A549 (cell line): ENCODE measurements at regions not wholly inside any gene's neighbourhood (a gene's known extent, or its start where the extent isn't known, plus 50 kb on each side); places are given as distances from the start of the nearest gene placed in this dataset.
"Not testable (repeated sequence)": the region's sequence is repeated elsewhere in the genome, so short reads cannot be mapped to it uniquely, and the experiment has no call there.

ENCODE experiments used
- ATAC-seq, 2 experiments: fragments of 200-7000 bp in 1 of 2; fragments of >200 bp in 1 of 2; cut with Nextera tagmentation in 1 of 2; cut with Tn5 transposase in 1 of 2; 3 replicates each; pipeline versions ENCODE4 v1.8.0 to v1.9.1; 2018 to 2020; ENCODE audit warnings: mild to moderate bottlenecking in 1 of 2, moderate library complexity in 1 of 2
- CTCF ChIA-PET: fragments of 300-600 bp; sonication (Branson Sonifier 250); formaldehyde crosslinking; extraction: SDS; loops from one replicate; lab custom pipeline; 2021; ENCODE audit warnings: antibody characterized with exemption, inconsistent platforms; lab: Yijun Ruan, JAX
- POLR2A ChIA-PET: fragments of 350-600 bp; formaldehyde crosslinking; extraction: SDS; loops from one replicate; lab custom pipeline; 2021; ENCODE audit warnings: antibody characterized with exemption, inconsistent platforms; lab: Yijun Ruan, JAX
- DNase-seq, 2 experiments: peaks; one replicate each; pipeline versions ENCODE4 v3.0.0 to v3.0.0-alpha.2; 2011 to 2016; ENCODE audit warnings: low read depth in 1 of 2, low spot score in 1 of 2
- FAIRE-seq: peaks from 2 replicates; lab custom pipeline; 2011; peaks lifted over from hg19 to GRCh38; lab: Jason Lieb, UNC
- H3K27ac ChIP-seq, 2 experiments: fragments of >200 bp; sonication (Bioruptor Twin); formaldehyde crosslinking; 3 replicates each; pipeline ENCODE4 v1.5.1; 2016 to 2017
- H3K4me1 ChIP-seq: fragments of >200 bp; sonication (Bioruptor Twin); formaldehyde crosslinking; 3 replicates; pipeline ENCODE4 v1.6.1; 2016
- H3K4me2 ChIP-seq: fragments of >200 bp; sonication (Bioruptor Twin); formaldehyde crosslinking; 3 replicates; pipeline ENCODE4 v1.6.1; 2016
- H3K4me3 ChIP-seq: fragments of >200 bp; sonication (Bioruptor Twin); formaldehyde crosslinking; 3 replicates; pipeline ENCODE4 v1.5.1; 2016
- H3K9me3 ChIP-seq: fragments of >200 bp; sonication (Bioruptor Twin); formaldehyde crosslinking; 3 replicates; pipeline ENCODE4 v1.6.1; 2016
- CEBPB ChIP-seq, 2 experiments: fragments of >200 bp in 1 of 2; sonication (Bioruptor Twin) in 1 of 2; formaldehyde crosslinking in 1 of 2; IDR thresholded peaks; 2 replicates each; pipeline ENCODE4 v1.6.1; 2012 to 2016
- EHF ChIP-seq: fragments of 250-450 bp; sonication (Bioruptor Pico); IDR thresholded peaks from 2 replicates; pipeline ENCODE4 v1.5.0; 2020; ENCODE audit warnings: mild to moderate bottlenecking
- EP300 ChIP-seq, 2 experiments: fragments of >200 bp; sonication (Bioruptor Twin); formaldehyde crosslinking; IDR thresholded peaks; 2 replicates in 1 of 2; 3 replicates in 1 of 2; pipeline ENCODE4 v1.6.1; 2016 to 2017
- HEYL ChIP-seq: fragments of 250-450 bp; sonication (Bioruptor Pico); IDR thresholded peaks from 2 replicates; pipeline ENCODE4 v1.8.0; 2021; ENCODE audit warnings: mild to moderate bottlenecking, moderate library complexity
- HOXB13 ChIP-seq: fragments of 250-450 bp; sonication (Bioruptor Pico); IDR thresholded peaks from 2 replicates; pipeline ENCODE4 v1.5.0; 2020; ENCODE audit warnings: low read depth, mild to moderate bottlenecking, moderate library complexity
- HOXB5 ChIP-seq: fragments of 250-450 bp; sonication (Bioruptor Pico); IDR thresholded peaks from 2 replicates; pipeline ENCODE4 v1.5.0; 2020; ENCODE audit warnings: mild to moderate bottlenecking, moderate library complexity
- MAFK ChIP-seq: fragments of 450-650 bp; IDR thresholded peaks from 2 replicates; pipeline ENCODE4 v1.6.1; 2014; ENCODE audit not compliant: partially characterized antibody
- NFE2L2 ChIP-seq: fragments of 150-350 bp; conservative IDR thresholded peaks from 2 replicates; pipeline ENCODE4 v1.6.1; 2014; ENCODE audit warnings: low read length
- NPAS2 ChIP-seq: fragments of 250-450 bp; sonication (Bioruptor Pico); IDR thresholded peaks from 2 replicates; pipeline ENCODE4 v1.8.0; 2022; ENCODE audit warnings: mild to moderate bottlenecking, moderate library complexity, borderline replicate concordance
- RAD21 ChIP-seq, 2 experiments: fragments of >200 bp in 1 of 2; sonication (Bioruptor Twin) in 1 of 2; formaldehyde crosslinking in 1 of 2; IDR thresholded peaks in 1 of 2; conservative IDR thresholded peaks in 1 of 2; 2 replicates in 1 of 2; 3 replicates in 1 of 2; pipeline ENCODE4 v1.6.1; 2012 to 2018; ENCODE audit warnings: inconsistent platforms in 1 of 2
- RARB ChIP-seq: fragments of 250-450 bp; sonication (Bioruptor Pico); IDR thresholded peaks from 2 replicates; pipeline ENCODE4 v1.8.0; 2021; ENCODE audit warnings: mild to moderate bottlenecking, moderate library complexity
- RCOR1 ChIP-seq: fragments of 150-350 bp; IDR thresholded peaks from 2 replicates; pipeline ENCODE4 v1.6.1; 2014; ENCODE audit warnings: antibody characterized with exemption, low read length, low read depth
- RFX5 ChIP-seq: fragments of 450-650 bp; IDR thresholded peaks from 2 replicates; pipeline ENCODE4 v1.7.1; 2014; ENCODE audit warnings: antibody characterized with exemption, mild to moderate bottlenecking, moderate library complexity
- SMC3 ChIP-seq: fragments of >200 bp; sonication (Bioruptor Twin); formaldehyde crosslinking; IDR thresholded peaks from 3 replicates; pipeline ENCODE4 v1.6.1; 2018; ENCODE audit warnings: inconsistent platforms
- TP53 ChIP-seq: fragments of 250-450 bp; sonication (Bioruptor Pico); IDR thresholded peaks from 2 replicates; pipeline ENCODE4 v1.5.0; 2021; ENCODE audit warnings: mild to moderate bottlenecking, moderate library complexity
- ZC3H11A ChIP-seq: fragments of 450-650 bp; IDR thresholded peaks from 2 replicates; pipeline ENCODE4 v1.6.1; 2014; ENCODE audit warnings: antibody characterized with exemption, mild to moderate bottlenecking
- ZFP36 ChIP-seq: fragments of 450-650 bp; IDR thresholded peaks from 2 replicates; pipeline ENCODE4 v1.6.1; 2014; ENCODE audit warnings: borderline replicate concordance; ENCODE audit not compliant: partially characterized antibody
- ZSCAN20 ChIP-seq: fragments of 250-450 bp; sonication (Bioruptor Pico); IDR thresholded peaks from 2 replicates; pipeline ENCODE4 v1.8.0; 2022; ENCODE audit warnings: mild to moderate bottlenecking, moderate library complexity
- WGBS: methylation state at CpG from one replicate; pipeline ENCODE4 v1.1.6; 2017; ENCODE audit errors: missing lambda C conversion rate; 5-methylcytosine and 5-hydroxymethylcytosine counted together
- TF ChIP-seq, protein P1 (sequence below): fragments of 250-450 bp; sonication (Bioruptor Pico); IDR thresholded peaks from 2 replicates; pipeline ENCODE4 v1.5.0; 2020; ENCODE audit warnings: low read depth, mild to moderate bottlenecking, moderate library complexity
- TF ChIP-seq, protein P2 (sequence below): fragments of 250-450 bp; sonication (Bioruptor Pico); IDR thresholded peaks from 2 replicates; pipeline ENCODE4 v1.5.0; 2021; ENCODE audit warnings: mild to moderate bottlenecking, moderate library complexity, borderline replicate concordance
- TF ChIP-seq, protein P3 (sequence below): fragments of 150-350 bp; IDR thresholded peaks from 2 replicates; pipeline ENCODE4 v1.6.1; 2014; ENCODE audit warnings: low read depth, mild to moderate bottlenecking, low read length
- TF ChIP-seq, protein P4 (sequence below): IDR thresholded peaks from 2 replicates; pipeline ENCODE4 v1.6.1; 2012; ENCODE audit warnings: low read depth, borderline replicate concordance

DNA sequence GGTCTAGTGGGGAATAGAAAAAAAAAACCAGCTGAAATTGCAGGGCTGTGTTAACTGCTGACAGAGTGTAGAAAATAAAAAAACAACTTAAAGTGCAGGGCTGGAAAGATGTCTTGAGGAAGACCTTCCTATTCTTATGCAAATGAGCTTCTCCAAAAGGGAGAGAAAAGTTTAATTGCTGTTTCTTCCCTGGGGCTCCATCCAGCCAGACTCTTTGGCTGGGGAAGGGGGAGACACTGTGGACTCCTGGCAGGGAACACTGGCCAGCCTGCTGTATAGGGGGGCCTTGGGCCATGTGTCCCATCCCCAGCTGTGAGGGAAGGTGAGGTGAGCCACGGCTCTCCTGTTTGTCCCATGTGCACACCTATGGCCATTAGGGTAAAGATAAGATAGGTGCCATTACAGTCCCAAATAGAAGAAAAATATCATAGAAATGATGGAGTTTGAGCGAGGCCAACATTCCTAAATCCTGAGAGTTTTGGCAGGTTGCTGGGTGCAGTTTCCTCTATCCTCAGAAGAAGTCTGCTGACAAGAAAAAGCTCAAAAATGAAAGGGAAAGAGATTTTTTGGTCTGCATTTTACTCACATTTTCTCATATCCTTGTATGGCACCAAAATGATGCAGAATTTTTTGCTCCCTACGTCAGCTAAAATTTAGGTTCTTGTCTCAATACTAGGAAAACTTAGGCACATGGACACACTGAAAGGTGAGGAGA lies 901.7 kb downstream of the PLOD2 start:
- no peak for FAIRE-seq
- Histone ChIP-seq H3K4me2 (no peak overlapping the region), H3K4me3 (no peak overlapping the region), H3K4me1 (no peaks in the 10 kb centered on the region), H3K9me3 (no peaks in the 10 kb centered on the region), H3K27ac (no peak overlapping the region)
- ATAC-seq = no peak
- CTCF ChIA-PET = no interaction called here
- WGBS = 34% methylated on average over 3 of the region's 3 CpGs
- DNase-seq = no peak
- POLR2A ChIA-PET = no interaction called here
- TF ChIP-seq EP300 (IDR thresholded peaks at IDR 0.05) (no peak), ZSCAN20 (CRISPR knock-in tag) (no peak), MAFK (no peak), TP53 (no peak), EHF (CRISPR knock-in tag) (no peak), RCOR1 (no peak), HOXB13 (no peak), RFX5 (no peak), NPAS2 (CRISPR knock-in tag) (no peak), HEYL (CRISPR knock-in tag) (no peak), HOXB5 (CRISPR knock-in tag) (no peak)
- TF ChIP-seq, protein P1, sequence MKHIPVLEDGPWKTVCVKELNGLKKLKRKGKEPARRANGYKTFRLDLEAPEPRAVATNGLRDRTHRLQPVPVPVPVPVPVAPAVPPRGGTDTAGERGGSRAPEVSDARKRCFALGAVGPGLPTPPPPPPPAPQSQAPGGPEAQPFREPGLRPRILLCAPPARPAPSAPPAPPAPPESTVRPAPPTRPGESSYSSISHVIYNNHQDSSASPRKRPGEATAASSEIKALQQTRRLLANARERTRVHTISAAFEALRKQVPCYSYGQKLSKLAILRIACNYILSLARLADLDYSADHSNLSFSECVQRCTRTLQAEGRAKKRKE = no peak
- TF ChIP-seq, protein P2, sequence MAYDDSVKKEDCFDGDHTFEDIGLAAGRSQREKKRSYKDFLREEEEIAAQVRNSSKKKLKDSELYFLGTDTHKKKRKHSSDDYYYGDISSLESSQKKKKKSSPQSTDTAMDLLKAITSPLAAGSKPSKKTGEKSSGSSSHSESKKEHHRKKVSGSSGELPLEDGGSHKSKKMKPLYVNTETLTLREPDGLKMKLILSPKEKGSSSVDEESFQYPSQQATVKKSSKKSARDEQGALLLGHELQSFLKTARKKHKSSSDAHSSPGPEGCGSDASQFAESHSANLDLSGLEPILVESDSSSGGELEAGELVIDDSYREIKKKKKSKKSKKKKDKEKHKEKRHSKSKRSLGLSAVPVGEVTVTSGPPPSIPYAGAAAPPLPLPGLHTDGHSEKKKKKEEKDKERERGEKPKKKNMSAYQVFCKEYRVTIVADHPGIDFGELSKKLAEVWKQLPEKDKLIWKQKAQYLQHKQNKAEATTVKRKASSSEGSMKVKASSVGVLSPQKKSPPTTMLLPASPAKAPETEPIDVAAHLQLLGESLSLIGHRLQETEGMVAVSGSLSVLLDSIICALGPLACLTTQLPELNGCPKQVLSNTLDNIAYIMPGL (CRISPR knock-in tag) = no peak
- TF ChIP-seq, protein P3, sequence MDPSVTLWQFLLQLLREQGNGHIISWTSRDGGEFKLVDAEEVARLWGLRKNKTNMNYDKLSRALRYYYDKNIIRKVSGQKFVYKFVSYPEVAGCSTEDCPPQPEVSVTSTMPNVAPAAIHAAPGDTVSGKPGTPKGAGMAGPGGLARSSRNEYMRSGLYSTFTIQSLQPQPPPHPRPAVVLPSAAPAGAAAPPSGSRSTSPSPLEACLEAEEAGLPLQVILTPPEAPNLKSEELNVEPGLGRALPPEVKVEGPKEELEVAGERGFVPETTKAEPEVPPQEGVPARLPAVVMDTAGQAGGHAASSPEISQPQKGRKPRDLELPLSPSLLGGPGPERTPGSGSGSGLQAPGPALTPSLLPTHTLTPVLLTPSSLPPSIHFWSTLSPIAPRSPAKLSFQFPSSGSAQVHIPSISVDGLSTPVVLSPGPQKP = no peak
- TF ChIP-seq, protein P4, sequence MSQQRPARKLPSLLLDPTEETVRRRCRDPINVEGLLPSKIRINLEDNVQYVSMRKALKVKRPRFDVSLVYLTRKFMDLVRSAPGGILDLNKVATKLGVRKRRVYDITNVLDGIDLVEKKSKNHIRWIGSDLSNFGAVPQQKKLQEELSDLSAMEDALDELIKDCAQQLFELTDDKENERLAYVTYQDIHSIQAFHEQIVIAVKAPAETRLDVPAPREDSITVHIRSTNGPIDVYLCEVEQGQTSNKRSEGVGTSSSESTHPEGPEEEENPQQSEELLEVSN = no peak

DNA sequence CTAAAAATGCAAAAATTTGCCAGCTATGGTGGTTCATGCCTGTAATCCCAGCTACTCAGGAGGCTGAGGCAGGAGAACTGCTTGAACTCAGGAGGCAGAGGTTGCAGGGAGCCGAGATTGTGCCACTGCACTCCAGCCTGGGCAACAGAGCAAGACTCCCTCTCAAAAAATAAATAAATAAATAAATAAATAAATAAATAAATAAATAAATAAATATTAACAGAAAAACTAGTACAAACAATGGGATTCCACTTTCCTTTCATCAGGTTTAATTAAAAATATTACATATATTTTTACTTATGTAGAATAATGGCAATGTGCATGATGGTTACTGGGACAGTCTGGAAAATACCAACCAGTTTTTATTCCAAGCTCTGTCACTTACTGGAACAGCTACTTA lies 897.5 kb downstream of the PLOD2 start:
- ATAC-seq = not testable (repeated sequence)

DNA sequence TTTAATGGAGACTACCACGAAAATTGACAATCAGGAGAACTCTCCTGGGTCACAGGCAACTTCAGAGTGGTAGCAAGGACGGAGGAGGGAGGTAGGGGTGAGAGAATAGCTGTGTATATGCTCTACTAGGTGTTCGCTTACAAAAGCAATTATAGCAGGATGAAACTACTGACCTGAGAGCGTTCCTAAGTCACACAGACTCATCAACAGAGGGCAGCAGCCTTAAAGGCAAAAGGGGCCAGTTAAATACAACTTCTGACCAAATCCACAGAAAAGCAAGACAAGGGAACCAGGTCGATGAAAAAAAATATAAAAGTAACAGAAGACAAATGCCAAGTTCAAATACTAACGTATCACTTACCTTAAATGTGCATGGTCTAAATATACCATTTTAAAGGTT lies 894.6 kb downstream of the PLOD2 start:
- Histone ChIP-seq H3K27ac (no peak overlapping the region), H3K9me3 (no peaks in the 10 kb centered on the region), H3K4me2 (no peak overlapping the region), H3K4me3 (no peak overlapping the region), H3K4me1 (no peaks in the 10 kb centered on the region)
- ChIA-PET POLR2A (no interaction called here), CTCF (no interaction called here)
- 14% methylated on average over 6 of the region's 6 CpGs for whole genome bisulfite sequencing
- no peak for ATAC-seq
- DNase-seq = no peak
- no peak for FAIRE-seq
- no peak for TF ChIP-seq NFE2L2
- TF ChIP-seq RAD21 (conservative IDR thresholded peaks at IDR 0.05 in 1 of 2, IDR thresholded peaks at IDR 0.05 in 1 of 2) = peak in 1 of 2 experiments; percentile 4; a peak in 1 of 5 replicates
- no peak for TF ChIP-seq SMC3
- no peak for TF ChIP-seq CEBPB (IDR thresholded peaks at IDR 0.05)
- TF ChIP-seq ZFP36 = no peak
- no peak for TF ChIP-seq RARB (CRISPR knock-in tag)
- TF ChIP-seq HEYL (CRISPR knock-in tag) = no peak

More for the DNA sequence above, 897.5 kb downstream of the PLOD2 start:
- DNase-seq, POLR2A ChIA-PET, H3K4me1 ChIP-seq, FAIRE-seq, H3K4me2 ChIP-seq, H3K4me3 ChIP-seq, CTCF ChIA-PET, H3K27ac ChIP-seq, H3K9me3 ChIP-seq: not testable (repeated sequence)
- 5% methylated on average over 1 of the region's 1 CpG for WGBS
- TF ChIP-seq ZC3H11A = peak; percentile 57
